ENCODE measurements at regions not wholly inside any gene's neighbourhood (a gene's known extent, or its start where the extent isn't known, plus 50 kb on each side); places are given as distances from the start of the nearest gene placed in this dataset.

DNA sequence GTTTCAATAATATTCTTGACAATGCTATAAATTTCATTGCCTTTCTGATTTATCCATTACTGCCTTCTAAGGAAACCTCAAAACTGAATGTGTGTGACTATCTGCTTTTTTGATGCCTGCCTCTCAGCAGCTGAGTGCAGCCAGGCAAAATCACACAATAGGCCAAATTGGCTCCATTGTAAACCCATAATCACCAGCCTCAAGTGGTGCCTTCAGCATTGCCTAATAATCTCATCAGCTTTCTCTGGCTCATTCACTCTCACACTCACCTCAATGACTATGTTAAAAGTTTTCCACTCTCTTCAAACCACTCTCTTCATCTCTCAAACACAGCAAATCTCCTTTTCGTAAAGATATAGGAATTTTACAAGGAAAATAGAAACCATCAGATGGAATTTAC, 182.5 kb upstream of the COL1A2 start:
- TF ChIP-seq POLR2AphosphoS5 (IDR thresholded peaks at IDR 0.05) (no peak), POLR2A (IDR thresholded peaks at IDR 0.05; ENCODE audit: low read depth) (no peak)
- TF ChIP-seq, protein P1, sequence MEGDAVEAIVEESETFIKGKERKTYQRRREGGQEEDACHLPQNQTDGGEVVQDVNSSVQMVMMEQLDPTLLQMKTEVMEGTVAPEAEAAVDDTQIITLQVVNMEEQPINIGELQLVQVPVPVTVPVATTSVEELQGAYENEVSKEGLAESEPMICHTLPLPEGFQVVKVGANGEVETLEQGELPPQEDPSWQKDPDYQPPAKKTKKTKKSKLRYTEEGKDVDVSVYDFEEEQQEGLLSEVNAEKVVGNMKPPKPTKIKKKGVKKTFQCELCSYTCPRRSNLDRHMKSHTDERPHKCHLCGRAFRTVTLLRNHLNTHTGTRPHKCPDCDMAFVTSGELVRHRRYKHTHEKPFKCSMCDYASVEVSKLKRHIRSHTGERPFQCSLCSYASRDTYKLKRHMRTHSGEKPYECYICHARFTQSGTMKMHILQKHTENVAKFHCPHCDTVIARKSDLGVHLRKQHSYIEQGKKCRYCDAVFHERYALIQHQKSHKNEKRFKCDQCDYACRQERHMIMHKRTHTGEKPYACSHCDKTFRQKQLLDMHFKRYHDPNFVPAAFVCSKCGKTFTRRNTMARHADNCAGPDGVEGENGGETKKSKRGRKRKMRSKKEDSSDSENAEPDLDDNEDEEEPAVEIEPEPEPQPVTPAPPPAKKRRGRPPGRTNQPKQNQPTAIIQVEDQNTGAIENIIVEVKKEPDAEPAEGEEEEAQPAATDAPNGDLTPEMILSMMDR (IDR thresholded peaks at IDR 0.05): no peak
